ENCODE measurements at regions not wholly inside any gene's neighbourhood (a gene's known extent, or its start where the extent isn't known, plus 50 kb on each side); places are given as distances from the start of the nearest gene placed in this dataset.
"Not testable (repeated sequence)": the region's sequence is repeated elsewhere in the genome, so short reads cannot be mapped to it uniquely, and the experiment has no call there.

- ChIA-PET POLR2A (no interaction called here), CTCF (no interaction called here)
- H3K36me3 Mint-ChIP-seq (ENCODE audit: low read depth) = no peaks in the 10 kb centered on the region
- H3K9me3 Mint-ChIP-seq = no peaks in the 10 kb centered on the region
- H3K4me1 Mint-ChIP-seq = no peaks in the 10 kb centered on the region
- intact Hi-C loops (cut with micrococcal nuclease) = no loop called here
- no peak for DNase-seq
- H3K4me3 Mint-ChIP-seq = no peak overlapping the region
- ATAC-seq (ENCODE audit: low read depth) = no peak
- no peak overlapping the region for H3K27ac Mint-ChIP-seq
- TF ChIP-seq CTCF (IDR thresholded peaks at IDR 0.05) = no peak
- peaks cover 4% of the 10 kb centered on the region for H3K27me3 Mint-ChIP-seq
Observed at GRCh38 chr10:117768333-117769042, 225.9 kb downstream of the EMX2 start.

- no peak for ATAC-seq (ENCODE audit: low read depth)
- intact Hi-C loops (cut with micrococcal nuclease) = no loop called here
- POLR2A ChIA-PET = no interaction called here
Observed at GRCh38 chr10:117775526-117775925, 233.0 kb downstream of the EMX2 start.

GRCh38 chr10:117777222-117777621 is 234.7 kb downstream of the EMX2 start:
- H3K27me3 Mint-ChIP-seq; CTCF ChIA-PET; H3K4me1 Mint-ChIP-seq; DNase-seq; H3K9me3 Mint-ChIP-seq; ATAC-seq (ENCODE audit: low read depth); H3K4me3 Mint-ChIP-seq; H3K27ac Mint-ChIP-seq; POLR2A ChIA-PET; intact Hi-C loops (cut with micrococcal nuclease); H3K36me3 Mint-ChIP-seq (ENCODE audit: low read depth): not testable (repeated sequence)

More at GRCh38 chr10:117775526-117775925, 233.0 kb downstream of the EMX2 start:
- Mint-ChIP-seq H3K9me3 (peaks cover 2% of the 10 kb centered on the region), H3K27ac (no peak overlapping the region), H3K36me3 (ENCODE audit: low read depth) (no peaks in the 10 kb centered on the region), H3K4me3 (no peak overlapping the region), H3K27me3 (peaks cover 2% of the 10 kb centered on the region), H3K4me1 (no peaks in the 10 kb centered on the region)
- no peak for TF ChIP-seq CTCF (IDR thresholded peaks at IDR 0.05)
- DNase-seq = no peak
- CTCF ChIA-PET = no interaction called here

GRCh38 chr10:117778241-117778640 is 235.7 kb downstream of the EMX2 start:
- no peak overlapping the region for H3K27ac Mint-ChIP-seq
- intact Hi-C loops (cut with micrococcal nuclease) = no loop called here
- no peaks in the 10 kb centered on the region for H3K36me3 Mint-ChIP-seq (ENCODE audit: low read depth)
- H3K27me3 Mint-ChIP-seq = peaks cover 2% of the 10 kb centered on the region
- no peak for TF ChIP-seq CTCF (IDR thresholded peaks at IDR 0.05)
- H3K4me1 Mint-ChIP-seq = no peaks in the 10 kb centered on the region
- ChIA-PET POLR2A (no interaction called here), CTCF (no interaction called here)
- no peak overlapping the region for H3K4me3 Mint-ChIP-seq
- no peak for DNase-seq
- no peak for ATAC-seq (ENCODE audit: low read depth)
- peaks cover 2% of the 10 kb centered on the region for H3K9me3 Mint-ChIP-seq

- H3K27ac Mint-ChIP-seq = no peak overlapping the region
- ATAC-seq (ENCODE audit: low read depth) = no peak
- no peak for TF ChIP-seq CTCF (IDR thresholded peaks at IDR 0.05)
- no peak overlapping the region for H3K4me3 Mint-ChIP-seq
- no peaks in the 10 kb centered on the region for H3K27me3 Mint-ChIP-seq
- H3K36me3 Mint-ChIP-seq (ENCODE audit: low read depth) = no peaks in the 10 kb centered on the region
- intact Hi-C loops (cut with micrococcal nuclease) = no loop called here
- no peak for DNase-seq
- ChIA-PET POLR2A (no interaction called here), CTCF (no interaction called here)
- no peaks in the 10 kb centered on the region for H3K9me3 Mint-ChIP-seq
- H3K4me1 Mint-ChIP-seq = no peaks in the 10 kb centered on the region
Observed at GRCh38 chr10:117780411-117780810, 237.9 kb downstream of the EMX2 start.

Measured in activated B cell treated with CpG ODN at 0.5 μM for 24 hours (primary cell).